Fibroblast of lung (primary cell): ENCODE measurements at regions not wholly inside any gene's neighbourhood (a gene's known extent, or its start where the extent isn't known, plus 50 kb on each side); places are given as distances from the start of the nearest gene placed in this dataset.

Experiments used
- DNase-seq, 2 donors: peaks; one replicate each; pipeline versions ENCODE4 v3.0.0 to v3.0.0-alpha.2; 2010; ENCODE audit warnings: low read depth in 2 of 2
- H2AFZ ChIP-seq: 2 replicates; pipeline ENCODE4 v1.5.1; 2012; ENCODE audit warnings: low read length, control low read depth, inconsistent platforms
- H3K27ac ChIP-seq: 2 replicates; pipeline ENCODE4 v1.5.1; 2011; ENCODE audit warnings: low read length, control low read depth; ENCODE audit not compliant: insufficient read depth
- H3K27me3 ChIP-seq: 2 replicates; pipeline ENCODE4 v1.5.1; 2011; ENCODE audit warnings: mild to moderate bottlenecking, low read length; ENCODE audit not compliant: control insufficient read depth, insufficient read depth
- H3K36me3 ChIP-seq: 2 replicates; pipeline ENCODE4 v1.5.1; 2011; ENCODE audit warnings: low read length; ENCODE audit not compliant: control insufficient read depth, insufficient read depth
- H3K4me1 ChIP-seq: 2 replicates; pipeline ENCODE4 v1.5.1; 2011; ENCODE audit warnings: low read length; ENCODE audit not compliant: control insufficient read depth, insufficient read depth; ENCODE audit errors: extremely low read depth
- H3K4me2 ChIP-seq: 2 replicates; pipeline ENCODE4 v1.5.1; 2011; ENCODE audit warnings: low read length, control low read depth; ENCODE audit not compliant: insufficient read depth; ENCODE audit errors: extremely low read depth
- H3K4me3 ChIP-seq, 4 experiments: fragments of 200-600 bp in 1 of 4; sonication (generic) in 1 of 4; replicated peaks in 1 of 4; 2 replicates each; pipeline ENCODE4 v1.5.1; 2011 to 2016; ENCODE audit warnings: low read length in 4 of 4, low read depth in 3 of 4, mild to moderate bottlenecking in 3 of 4, control low read depth in 2 of 4, inconsistent platforms in 1 of 4, mixed read lengths in 1 of 4; ENCODE audit not compliant: insufficient read depth in 1 of 4; ENCODE audit errors: control extremely low read depth in 1 of 4
- H3K79me2 ChIP-seq: 2 replicates; pipeline ENCODE4 v1.5.1; 2012; ENCODE audit warnings: mild to moderate bottlenecking, low read length, inconsistent platforms; ENCODE audit not compliant: control insufficient read depth, insufficient read depth
- H3K9ac ChIP-seq: 2 replicates; pipeline ENCODE4 v1.5.1; 2011; ENCODE audit warnings: mild to moderate bottlenecking, low read length, control low read depth; ENCODE audit not compliant: insufficient read depth
- H3K9me3 ChIP-seq: 2 replicates; pipeline ENCODE4 v1.5.1; 2012; ENCODE audit warnings: low read depth, low read length; ENCODE audit not compliant: control insufficient read depth, insufficient read depth
- H4K20me1 ChIP-seq: 2 replicates; pipeline ENCODE4 v1.5.1; 2011; ENCODE audit warnings: low read length; ENCODE audit not compliant: control insufficient read depth, insufficient read depth; ENCODE audit errors: extremely low read depth
- EZH2 ChIP-seq: IDR thresholded peaks from 2 replicates; pipeline ENCODE4 v1.5.1; 2012; ENCODE audit warnings: low read length, control low read depth, mild to moderate bottlenecking; ENCODE audit errors: missing control alignments
- TF ChIP-seq, protein P1 (sequence below), 2 donors: IDR thresholded peaks in 1 of 2; conservative IDR thresholded peaks in 1 of 2; 1 replicate in 1 of 2; 2 replicates in 1 of 2; pipeline ENCODE4 v1.5.1; 2011 to 2012; ENCODE audit warnings: low read length in 2 of 2, control low read depth in 1 of 2, inconsistent platforms in 1 of 2, low read depth in 1 of 2, mild to moderate bottlenecking in 1 of 2

DNA sequence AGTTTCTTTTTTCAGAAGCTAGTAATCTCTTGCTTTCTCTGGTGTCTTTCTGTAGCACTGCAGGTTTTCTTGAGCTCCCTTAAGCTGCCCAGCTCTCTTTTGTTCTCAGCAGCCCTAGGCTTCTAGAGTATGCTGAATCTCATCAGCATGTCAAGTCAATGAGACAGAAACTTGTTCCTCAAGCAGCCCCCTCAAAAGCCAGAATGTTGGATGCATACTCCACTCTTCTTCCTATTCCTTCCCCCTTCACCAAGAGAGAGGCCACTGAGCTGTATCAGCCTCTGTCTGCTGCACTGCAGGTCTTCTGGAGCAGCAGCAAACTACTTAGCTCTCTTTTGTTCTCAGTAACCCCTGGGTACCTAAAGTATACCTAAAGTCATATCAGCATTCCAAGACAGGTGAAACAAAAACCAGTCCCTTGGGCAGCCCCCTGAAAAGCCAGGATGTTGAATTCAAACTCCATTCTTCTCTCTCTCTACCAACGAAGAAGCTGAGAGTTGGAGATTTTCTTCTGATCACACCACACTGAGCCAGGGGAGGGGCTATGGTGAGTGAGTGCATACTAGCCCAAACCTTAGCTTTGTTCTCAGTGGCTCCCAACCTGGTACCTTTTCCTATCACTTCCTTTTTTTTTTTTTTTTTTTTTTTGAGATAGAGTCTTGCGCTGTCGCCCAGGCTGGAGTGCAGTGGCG is 73.3 kb upstream of the WAC start:
- no peaks in the 10 kb centered on the region for H4K20me1 ChIP-seq
- H2AFZ ChIP-seq: no peak overlapping the region
- no peaks in the 10 kb centered on the region for H3K36me3 ChIP-seq
- H3K9ac ChIP-seq: no peak overlapping the region
- no peaks in the 10 kb centered on the region for H3K27me3 ChIP-seq
- no peaks in the 10 kb centered on the region for H3K9me3 ChIP-seq
- no peaks in the 10 kb centered on the region for H3K79me2 ChIP-seq
- H3K4me2 ChIP-seq: no peak overlapping the region
- TF ChIP-seq EZH2: no peak
- TF ChIP-seq, protein P1, sequence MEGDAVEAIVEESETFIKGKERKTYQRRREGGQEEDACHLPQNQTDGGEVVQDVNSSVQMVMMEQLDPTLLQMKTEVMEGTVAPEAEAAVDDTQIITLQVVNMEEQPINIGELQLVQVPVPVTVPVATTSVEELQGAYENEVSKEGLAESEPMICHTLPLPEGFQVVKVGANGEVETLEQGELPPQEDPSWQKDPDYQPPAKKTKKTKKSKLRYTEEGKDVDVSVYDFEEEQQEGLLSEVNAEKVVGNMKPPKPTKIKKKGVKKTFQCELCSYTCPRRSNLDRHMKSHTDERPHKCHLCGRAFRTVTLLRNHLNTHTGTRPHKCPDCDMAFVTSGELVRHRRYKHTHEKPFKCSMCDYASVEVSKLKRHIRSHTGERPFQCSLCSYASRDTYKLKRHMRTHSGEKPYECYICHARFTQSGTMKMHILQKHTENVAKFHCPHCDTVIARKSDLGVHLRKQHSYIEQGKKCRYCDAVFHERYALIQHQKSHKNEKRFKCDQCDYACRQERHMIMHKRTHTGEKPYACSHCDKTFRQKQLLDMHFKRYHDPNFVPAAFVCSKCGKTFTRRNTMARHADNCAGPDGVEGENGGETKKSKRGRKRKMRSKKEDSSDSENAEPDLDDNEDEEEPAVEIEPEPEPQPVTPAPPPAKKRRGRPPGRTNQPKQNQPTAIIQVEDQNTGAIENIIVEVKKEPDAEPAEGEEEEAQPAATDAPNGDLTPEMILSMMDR (conservative IDR thresholded peaks at IDR 0.05 in 1 of 2, IDR thresholded peaks at IDR 0.05 in 1 of 2; ENCODE audit: low read depth in 1 of 2, low read length in 2 of 2): no peak
- no peaks in the 10 kb centered on the region for H3K4me1 ChIP-seq
- H3K4me3 ChIP-seq: no peak overlapping the region
- no peak overlapping the region for H3K27ac ChIP-seq
- DNase-seq: no peak

DNA sequence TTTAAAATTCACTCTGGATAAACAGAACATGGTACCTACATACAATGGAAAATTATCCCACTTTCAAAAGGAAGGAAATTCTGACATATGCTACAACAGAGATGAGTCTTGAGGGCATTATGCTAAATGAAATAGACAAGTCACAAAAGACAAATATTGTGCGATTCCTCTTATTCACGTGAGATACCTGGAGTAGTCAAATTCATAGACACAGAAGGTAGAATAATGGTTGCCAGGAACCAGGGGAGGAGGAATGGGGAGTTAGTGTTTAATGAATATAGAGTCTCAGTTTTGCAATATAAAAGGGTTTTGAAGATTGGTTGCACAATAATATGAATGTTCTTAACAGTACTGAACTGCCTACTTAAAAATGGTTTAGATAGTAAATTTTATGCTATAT is 69.8 kb upstream of the WAC start:
- Histone ChIP-seq H3K4me3 (no peak overlapping the region), H2AFZ (no peak overlapping the region), H4K20me1 (no peaks in the 10 kb centered on the region), H3K9ac (no peak overlapping the region), H3K4me1 (no peaks in the 10 kb centered on the region), H3K79me2 (no peaks in the 10 kb centered on the region), H3K27ac (no peak overlapping the region), H3K4me2 (no peak overlapping the region), H3K27me3 (no peaks in the 10 kb centered on the region), H3K9me3 (no peaks in the 10 kb centered on the region), H3K36me3 (no peaks in the 10 kb centered on the region)
- DNase-seq: no peak
- TF ChIP-seq EZH2: no peak
- TF ChIP-seq, protein P1 (conservative IDR thresholded peaks at IDR 0.05 in 1 of 2, IDR thresholded peaks at IDR 0.05 in 1 of 2; ENCODE audit: low read depth in 1 of 2, low read length in 2 of 2): no peak

DNA sequence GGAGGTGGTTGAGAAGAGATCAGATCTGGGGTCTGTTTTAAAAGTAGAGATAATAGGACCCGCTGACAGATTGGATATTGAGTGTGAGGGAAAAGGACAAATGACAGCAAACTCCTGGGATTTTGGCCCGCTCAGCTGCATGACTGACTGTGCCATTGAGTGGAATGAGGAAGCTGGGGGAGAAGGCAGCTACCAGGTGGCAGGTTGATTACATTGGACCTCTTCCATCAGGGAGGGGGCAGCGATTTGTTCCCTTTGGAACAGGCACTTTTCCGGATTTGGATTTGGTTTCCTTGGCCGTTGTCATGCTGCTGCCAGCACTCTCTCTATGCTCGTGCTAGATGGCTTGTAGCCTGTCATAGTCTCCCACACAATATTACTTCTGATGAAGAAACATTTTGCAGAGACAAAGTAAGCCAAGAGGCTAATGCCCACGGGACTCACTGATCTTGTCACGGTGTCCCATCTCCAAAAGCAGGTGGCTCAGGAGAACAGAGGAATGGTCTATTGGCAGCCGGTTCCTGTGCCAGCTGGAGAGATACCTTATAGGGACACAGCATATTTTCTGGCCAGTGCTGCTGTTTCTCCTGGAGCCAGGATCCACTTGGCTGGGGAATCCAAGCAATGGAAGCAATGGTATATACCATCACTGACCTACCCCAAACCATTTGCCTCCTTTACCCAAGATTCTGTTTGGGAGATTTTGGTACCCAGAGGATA is 69.1 kb upstream of the WAC start:
- H3K4me3 ChIP-seq: no peak overlapping the region
- no peaks in the 10 kb centered on the region for H3K79me2 ChIP-seq
- no peaks in the 10 kb centered on the region for H3K36me3 ChIP-seq
- H4K20me1 ChIP-seq: no peaks in the 10 kb centered on the region
- H3K4me1 ChIP-seq: no peaks in the 10 kb centered on the region
- H3K9ac ChIP-seq: no peak overlapping the region
- H3K27me3 ChIP-seq: no peaks in the 10 kb centered on the region
- H2AFZ ChIP-seq: no peak overlapping the region
- no peak overlapping the region for H3K27ac ChIP-seq
- DNase-seq: no peak
- no peak for TF ChIP-seq EZH2
- TF ChIP-seq, protein P1 (conservative IDR thresholded peaks at IDR 0.05 in 1 of 2, IDR thresholded peaks at IDR 0.05 in 1 of 2; ENCODE audit: low read depth in 1 of 2, low read length in 2 of 2): no peak
- H3K9me3 ChIP-seq: no peaks in the 10 kb centered on the region
- no peak overlapping the region for H3K4me2 ChIP-seq
